ENCODE measurements at regions not wholly inside any gene's neighbourhood (a gene's known extent, or its start where the extent isn't known, plus 50 kb on each side); places are given as distances from the start of the nearest gene placed in this dataset.

- ATAC-seq, result no peak
These were observed 50.7 kb upstream of the SIAH1 start for GRCh38 chr16:48435906-48436305.

- no peak for ATAC-seq
These were observed 50.1 kb upstream of the SIAH1 start for GRCh38 chr16:48435318-48435680.
